NCI-H1436 treated with DMSO at 0.1 percent for 48 hours (cell line): ENCODE measurements at regions not wholly inside any gene's neighbourhood (a gene's known extent, or its start where the extent isn't known, plus 50 kb on each side); places are given as distances from the start of the nearest gene placed in this dataset.

Source experiments
- DNase-seq: peaks from one replicate; lab custom pipeline; 2025; lab: John Stamatoyannopoulos, UW

- DNase-seq: no peak
Observed at GRCh38 chr21:35254765-35255138, 205.7 kb upstream of the RUNX1 start.

DNA sequence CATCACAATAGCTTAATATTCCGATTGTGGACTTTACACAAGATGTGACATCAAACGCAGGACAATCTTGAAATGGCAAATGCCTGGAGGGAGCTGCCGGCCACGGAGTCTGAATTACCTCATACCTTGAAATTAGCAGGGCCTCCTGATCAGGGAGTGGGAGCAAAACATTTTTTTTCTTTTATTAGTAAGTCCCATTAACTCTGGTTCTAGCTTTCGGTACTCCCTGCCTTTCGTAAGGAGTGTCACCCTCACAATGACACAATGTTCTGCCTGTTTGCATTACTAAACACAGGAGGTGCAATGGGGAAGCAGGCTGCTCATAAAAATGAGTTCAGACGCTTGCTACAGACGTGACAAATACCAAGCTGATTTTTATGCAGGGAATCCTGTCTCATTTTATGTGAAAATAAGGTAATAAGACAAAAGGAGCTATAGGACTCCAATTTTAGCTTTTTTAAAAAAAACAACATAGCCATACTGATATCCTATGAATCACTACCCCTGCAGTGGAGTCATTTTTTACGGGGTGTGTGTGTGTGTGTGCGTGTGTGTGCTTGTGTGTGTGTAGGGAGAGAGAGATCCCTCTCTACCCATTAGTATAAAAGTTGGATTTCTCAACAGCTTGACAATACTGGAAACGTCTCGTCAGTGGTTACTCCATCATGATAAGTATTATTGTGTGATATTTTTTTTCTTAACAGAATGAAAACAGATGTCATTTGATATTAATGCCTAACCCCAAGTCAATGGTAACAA is 205.1 kb upstream of the RUNX1 start:
- DNase-seq: no peak

DNA sequence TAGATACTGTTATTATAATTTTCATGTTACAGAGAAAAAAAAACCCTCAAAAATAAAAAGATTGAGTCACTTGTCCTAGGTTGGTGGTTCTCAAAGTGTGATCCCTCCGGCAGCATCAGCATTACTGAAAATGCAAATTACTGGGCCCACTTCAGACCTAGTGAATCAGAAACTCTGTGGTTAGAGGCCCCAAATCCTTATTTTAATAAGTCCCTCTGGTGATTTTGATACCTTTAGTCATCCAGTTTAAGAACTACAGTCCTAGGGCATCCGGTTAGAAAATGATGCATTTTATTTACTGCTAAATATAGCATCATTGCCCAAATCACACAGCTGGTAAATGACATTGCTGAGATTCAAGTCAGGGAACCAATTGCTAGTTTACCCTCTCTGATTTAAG is 203.7 kb upstream of the RUNX1 start:
- no peak for DNase-seq

DNA sequence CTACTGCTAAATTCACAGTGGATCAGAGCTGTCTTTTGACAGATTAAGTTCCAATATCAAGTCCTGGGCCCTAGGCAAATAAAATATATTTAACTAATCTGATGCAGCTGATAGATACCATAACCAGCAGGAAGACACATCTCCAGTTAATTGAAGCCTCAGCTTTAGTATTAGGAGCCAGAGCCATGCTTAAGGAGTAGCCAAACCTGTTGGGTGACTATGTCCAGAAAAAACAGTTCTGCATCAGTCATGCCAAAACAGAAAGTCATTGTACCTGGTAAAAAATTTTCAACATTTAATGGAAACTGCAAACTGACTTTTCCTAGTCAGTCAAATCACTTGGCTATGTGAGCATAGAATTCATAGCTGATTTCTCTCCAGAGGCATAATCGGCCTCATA is 200.5 kb upstream of the RUNX1 start:
- no peak for DNase-seq

GRCh38 chr21:35245879-35246278 is 196.8 kb upstream of the RUNX1 start:
- DNase-seq: no peak

DNA sequence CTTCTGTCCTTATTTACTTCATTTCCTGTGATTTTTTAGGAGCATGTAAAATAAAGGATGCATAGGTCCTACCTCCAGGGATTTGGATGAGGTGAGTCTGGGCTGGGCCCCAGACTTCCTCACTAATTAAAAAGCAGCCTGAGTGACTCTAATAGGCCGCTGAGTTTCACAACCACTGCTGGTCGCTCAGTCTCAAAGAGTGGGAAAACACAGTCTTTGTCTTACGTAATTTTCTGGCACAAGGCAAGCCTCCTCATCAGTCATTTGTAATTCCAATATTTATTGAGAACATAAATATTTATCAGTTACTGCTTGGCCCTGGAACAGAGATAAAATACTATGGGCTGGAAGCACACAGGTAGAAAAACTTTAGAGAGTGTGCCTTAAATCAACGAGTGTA is 195.4 kb upstream of the RUNX1 start:
- DNase-seq: no peak

DNA sequence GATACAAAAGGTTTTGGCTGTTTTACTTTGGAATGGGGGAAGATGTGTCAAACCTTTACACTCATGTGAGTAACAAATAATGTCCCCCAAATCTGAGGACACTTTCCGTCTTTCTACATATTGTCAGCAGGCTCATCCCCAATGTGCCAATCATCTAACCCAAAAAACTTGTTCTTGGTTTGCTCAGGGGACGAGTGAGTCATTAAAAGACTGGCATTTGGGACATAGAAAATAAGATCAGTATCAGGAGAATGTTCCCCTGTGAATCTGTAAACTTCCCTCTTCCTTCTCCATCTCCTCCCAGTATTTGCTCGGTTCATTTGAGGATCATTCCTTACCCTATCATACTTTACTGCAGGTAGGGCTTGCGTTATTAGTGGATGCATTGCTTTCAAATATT is 194.1 kb upstream of the RUNX1 start:
- DNase-seq: no peak

DNA sequence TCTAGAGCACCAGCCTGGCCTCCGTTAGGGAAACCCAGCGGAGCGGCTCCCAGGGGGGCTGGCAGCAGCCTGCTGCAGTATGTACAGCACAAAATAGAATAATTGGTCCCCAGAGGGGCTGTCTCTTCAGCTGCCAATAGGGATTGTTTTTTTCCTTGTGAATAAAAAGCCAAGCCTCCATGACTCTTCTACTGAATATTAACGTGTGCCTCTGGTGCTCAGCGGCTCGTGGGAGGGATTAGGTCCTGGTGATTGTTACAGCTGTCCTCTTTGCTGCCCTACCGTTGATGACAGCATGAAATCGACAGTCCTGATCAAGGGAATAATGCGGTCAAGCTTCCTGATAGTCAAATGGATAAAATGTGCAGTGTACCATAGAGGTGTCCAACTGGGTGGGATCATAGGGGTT is 190.7 kb upstream of the RUNX1 start:
- DNase-seq: peak; percentile 91

- DNase-seq: no peak
Observed at GRCh38 chr21:35238119-35238518, 189.0 kb upstream of the RUNX1 start.

DNA sequence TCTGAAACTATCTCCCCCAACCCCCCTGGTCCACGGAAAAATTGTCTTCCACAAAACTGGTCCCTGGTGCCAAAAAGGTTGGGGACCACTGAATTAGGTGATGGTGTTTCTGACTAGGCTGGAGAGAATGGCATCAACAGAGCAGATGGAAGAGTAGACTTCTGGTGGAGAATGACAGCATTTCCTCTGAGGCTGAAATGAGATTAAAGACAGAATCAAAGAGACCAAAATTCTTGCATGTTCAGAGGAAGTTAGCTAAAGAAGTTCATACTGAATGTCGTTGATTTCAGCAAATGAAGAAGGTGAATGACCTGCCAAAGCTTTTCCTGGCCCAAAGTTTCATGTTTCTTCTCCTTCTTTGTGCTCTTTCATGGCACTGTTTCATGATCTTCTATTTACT is 188.2 kb upstream of the RUNX1 start:
- no peak for DNase-seq

DNA sequence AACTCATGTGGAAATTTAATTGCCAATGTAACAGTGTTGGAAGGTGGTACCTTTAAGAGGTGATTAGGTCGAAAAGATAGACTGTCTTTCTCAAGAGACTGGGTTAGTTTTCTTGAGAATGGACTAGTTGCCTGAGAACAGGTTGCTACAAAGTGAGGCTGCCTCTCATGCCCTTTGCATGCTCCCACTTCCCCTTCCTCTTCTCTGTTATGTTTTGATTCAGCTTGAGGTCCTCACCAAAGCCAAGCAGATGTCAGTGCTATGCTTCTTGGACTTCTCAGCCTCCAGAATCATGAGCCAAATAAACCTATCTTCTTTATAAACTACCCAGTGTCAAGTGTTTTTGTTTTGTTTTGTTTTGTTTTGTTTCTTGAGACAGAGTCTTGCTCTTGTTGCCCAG is 187.0 kb upstream of the RUNX1 start:
- no peak for DNase-seq

GRCh38 chr21:35234725-35235124 is 185.6 kb upstream of the RUNX1 start:
- no peak for DNase-seq

- no peak for DNase-seq
Observed at GRCh38 chr21:35233756-35234155, 184.7 kb upstream of the RUNX1 start.

DNA sequence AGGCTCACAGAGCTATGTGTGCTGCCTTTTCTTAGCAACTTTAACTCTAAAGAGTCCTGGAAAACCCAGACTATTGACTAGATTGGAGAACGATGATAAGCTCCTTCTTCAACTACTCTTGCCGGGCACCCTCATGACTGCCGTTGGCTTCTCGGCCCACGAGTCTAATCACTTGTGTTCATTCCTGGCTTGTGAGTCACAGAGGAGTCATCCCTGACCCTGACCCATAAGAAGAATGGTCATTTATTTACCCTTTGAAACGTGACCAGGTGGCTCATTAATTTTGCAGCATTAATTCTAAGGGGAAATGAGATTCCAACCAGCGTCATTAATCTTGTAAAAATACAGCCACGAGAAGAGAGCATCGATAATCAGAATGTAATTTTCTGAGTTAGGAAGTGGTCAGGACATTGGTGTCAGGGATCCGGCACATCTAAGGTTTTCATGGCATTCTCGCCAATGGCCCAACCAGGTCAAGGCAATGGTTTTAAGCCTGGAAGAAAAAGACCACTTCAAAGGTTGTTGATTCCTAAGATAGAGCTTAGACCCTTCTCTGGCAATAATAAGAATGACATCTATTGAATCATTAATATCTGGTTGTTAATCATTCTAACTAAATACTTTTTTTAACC is 183.6 kb upstream of the RUNX1 start:
- no peak for DNase-seq

- no peak for DNase-seq
Observed at GRCh38 chr21:35231090-35231489, 182.0 kb upstream of the RUNX1 start.

DNA sequence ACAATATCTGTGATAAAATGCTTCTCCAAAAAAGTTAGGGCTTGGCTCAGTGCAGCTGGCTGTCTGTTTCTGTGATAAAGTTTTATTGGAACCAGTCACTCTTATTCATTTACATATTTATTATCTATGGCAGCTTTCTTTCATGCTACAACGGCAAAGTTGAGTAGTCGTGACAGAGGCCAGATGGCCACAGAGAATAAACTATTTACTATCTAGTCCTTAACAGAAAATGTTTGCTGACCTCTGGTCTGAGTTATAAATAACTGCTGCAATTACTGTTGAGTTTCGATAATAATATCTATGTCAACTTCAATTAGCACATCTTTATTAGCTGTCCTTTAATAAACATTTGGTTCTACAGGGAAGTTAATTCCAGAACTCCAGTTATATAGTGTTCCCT is 180.2 kb upstream of the RUNX1 start:
- DNase-seq: no peak

GRCh38 chr21:35227786-35228185 is 178.7 kb upstream of the RUNX1 start:
- DNase-seq: peak; percentile 61

DNA sequence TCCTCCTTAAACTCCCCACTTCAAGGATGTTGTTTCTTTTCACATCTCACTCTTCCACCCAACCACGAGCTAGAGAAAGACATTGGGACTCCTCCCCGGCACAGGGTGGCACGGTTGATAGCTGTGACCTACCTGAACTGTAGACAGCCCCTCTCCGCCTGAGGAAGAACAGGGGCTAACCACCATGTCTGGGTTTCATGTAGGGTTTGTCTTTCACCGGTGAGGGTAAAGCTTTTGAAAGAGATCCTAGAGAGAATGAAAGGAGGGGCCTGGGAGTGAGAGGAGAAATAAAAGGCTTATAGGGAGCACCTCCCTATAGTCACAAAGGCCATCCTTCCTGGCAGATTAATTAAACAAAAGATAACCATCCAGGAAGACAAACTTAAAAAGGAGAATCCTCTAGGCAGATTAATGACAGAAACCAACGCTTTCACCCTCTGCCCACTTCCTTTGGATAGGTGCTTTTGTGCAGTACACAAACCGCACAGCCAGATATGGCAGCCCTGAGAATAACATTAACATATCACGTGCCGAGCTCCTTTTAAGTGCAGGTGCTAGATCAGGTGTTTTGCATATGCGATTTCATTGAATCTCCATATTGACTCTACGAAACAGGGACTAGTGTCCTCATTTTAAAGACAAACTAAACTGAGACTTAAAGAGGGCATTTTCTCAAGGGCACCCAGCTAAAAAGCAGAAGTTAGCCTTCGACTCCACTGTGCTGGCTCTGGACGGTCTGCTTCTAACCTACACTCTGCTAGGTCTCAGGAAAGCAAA is 178.1 kb upstream of the RUNX1 start:
- DNase-seq: peak; percentile 61

GRCh38 chr21:35226328-35226727 is 177.2 kb upstream of the RUNX1 start:
- no peak for DNase-seq

DNA sequence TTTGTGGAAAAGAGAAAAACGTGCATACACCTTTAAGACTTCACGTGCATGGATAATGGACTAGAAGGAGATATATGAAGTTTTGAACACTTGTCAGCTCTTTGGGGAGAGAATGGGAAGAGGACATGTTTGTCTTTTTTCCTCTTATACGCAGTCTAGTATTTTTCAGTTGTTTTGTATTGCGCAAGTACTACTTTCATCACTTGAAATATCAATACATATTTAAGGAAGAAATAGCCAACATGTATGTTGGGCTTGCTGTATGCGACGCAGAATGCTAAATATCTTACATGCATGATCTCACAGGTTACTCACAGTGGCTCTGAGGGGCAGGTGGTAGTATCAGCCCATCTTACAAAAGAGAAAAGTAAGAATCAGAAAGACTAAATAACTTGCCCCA is 176.5 kb upstream of the RUNX1 start:
- DNase-seq: no peak

DNA sequence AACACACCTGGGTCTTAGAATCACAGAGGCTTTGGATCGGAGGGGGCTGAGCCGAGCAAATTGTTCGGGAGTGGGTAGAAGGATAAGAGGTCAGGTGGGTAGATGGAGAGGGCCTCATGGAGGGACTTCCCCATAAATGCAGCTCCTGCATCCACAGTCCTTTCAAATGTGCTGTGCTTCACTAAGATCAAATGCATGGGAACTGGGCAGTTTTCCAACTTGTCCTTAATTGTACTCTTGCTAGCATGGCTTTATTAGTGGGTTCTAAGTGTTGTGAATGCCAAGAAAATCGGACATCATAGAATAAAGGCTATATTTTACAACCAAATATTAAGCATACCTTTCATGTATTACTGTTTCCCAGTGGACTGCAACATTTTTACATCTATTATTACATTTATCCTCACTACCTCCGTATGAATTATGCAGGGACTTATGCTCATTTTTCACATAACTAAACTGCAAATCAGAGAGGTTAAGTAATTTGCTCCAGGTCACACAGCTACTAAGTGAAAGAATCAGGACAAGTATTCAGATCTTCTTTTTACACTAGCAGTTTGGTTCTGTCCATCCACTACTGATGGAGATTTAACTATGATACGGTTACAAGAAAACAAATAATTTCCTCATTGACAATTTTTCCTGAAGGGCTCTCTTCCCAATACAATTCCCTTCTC is 174.5 kb upstream of the RUNX1 start:
- peak; percentile 12 for DNase-seq

GRCh38 chr21:35222541-35222941 is 173.4 kb upstream of the RUNX1 start:
- no peak for DNase-seq

DNA sequence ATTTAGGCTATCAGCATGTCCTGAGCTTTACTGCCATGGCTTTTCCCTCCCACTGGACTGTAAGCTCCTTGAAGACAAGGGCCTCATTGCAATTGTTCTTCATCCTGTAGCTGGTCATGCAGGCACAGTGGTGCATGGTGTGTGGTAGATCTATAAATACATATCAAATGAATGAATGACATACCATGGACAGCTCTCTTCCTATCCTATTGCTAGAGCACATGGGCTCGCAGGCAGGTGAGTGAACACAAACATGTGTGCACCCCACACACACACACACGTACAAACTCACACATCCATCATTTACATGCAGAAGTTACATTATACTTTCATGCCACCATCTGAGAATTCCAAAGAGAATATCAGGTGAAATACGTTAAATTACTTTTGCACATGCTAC is 172.9 kb upstream of the RUNX1 start:
- DNase-seq: no peak
